ENCODE measurements at regions not wholly inside any gene's neighbourhood (a gene's known extent, or its start where the extent isn't known, plus 50 kb on each side); places are given as distances from the start of the nearest gene placed in this dataset.

- no peak for TF ChIP-seq CTCF (conservative IDR thresholded peaks at IDR 0.05; ENCODE audit: low read depth, low read length)
- no peak for TF ChIP-seq EZH2 (IDR thresholded peaks at IDR 0.05; ENCODE audit: borderline replicate concordance, low read depth, low read length, poor library complexity, severe bottlenecking)
Observed at GRCh38 chr4:13036841-13037240, 447.3 kb downstream of the RAB28 start.

All from A673 (cell line).